ENCODE measurements at regions not wholly inside any gene's neighbourhood (a gene's known extent, or its start where the extent isn't known, plus 50 kb on each side); places are given as distances from the start of the nearest gene placed in this dataset.

DNA sequence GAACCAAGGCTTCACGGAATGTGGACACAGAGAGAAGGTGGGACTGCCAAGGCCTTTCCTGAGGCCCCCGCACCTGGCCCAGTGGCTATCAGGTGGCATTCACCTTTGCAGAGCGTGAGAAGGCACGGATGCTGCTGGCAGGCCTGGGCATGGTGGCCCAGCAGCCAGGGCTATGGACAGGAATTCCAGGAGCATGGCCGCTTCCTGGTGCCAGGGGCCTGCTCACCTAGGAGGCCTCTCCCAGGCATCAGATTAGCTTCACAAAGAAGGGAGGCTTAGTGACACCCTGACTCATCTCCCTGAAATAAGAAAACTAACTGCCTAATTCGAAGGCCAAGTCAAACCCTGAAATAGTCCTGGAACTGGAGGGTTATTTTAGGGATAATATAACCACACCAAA, 155.8 kb downstream of the TEX29 start:
- no peak for DNase-seq (ENCODE audit: low read depth)

- no peak for DNase-seq (ENCODE audit: low read depth)
Observed at GRCh38 chr13:111479412-111479811, 159.0 kb downstream of the TEX29 start.

DNA sequence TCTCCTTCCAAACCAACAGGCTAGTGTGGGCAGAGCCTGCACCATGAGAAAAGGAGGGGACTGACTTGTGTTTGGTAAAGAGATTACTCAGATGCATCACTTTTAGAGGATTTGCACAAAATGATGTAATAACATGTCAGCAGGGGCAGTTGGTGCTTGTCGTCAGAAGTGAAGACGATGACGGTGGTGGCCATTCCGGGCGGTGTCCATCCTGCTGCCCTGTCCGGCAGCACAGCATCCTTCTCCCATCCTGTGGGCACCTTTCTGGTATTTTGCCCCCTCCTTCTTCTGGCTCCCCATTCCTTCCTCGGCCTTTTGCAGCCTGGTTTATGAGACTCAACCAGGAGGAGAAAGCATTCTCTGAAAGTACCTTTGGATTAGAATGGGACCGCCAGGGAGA, 160.1 kb downstream of the TEX29 start:
- no peak for DNase-seq (ENCODE audit: low read depth)

GRCh38 chr13:111480976-111481375, 160.5 kb downstream of the TEX29 start:
- no peak for DNase-seq (ENCODE audit: low read depth)

- no peak for DNase-seq (ENCODE audit: low read depth)
Observed at GRCh38 chr13:111482126-111482525, 161.7 kb downstream of the TEX29 start.

- DNase-seq (ENCODE audit: low read depth), result no peak
Observed at GRCh38 chr13:111482806-111483620, 162.6 kb downstream of the TEX29 start.

DNA sequence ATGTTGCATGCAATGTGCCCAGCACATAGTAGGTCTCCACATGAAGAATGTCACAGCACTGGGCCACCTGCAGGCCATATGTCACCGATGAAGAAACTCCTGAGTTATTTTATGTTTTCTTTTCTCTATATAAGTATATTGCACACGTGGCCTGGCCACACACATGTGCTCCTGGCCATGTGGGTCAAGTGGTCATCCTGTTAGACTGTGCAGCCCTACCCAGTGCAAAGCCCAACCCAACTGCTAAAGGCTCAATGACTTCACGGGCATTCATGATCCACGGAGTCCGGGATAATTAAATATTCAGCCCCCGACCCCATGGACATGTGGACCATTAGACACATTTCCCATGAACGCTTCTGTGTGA, 163.2 kb downstream of the TEX29 start:
- DNase-seq (ENCODE audit: low read depth), result no peak

DNA sequence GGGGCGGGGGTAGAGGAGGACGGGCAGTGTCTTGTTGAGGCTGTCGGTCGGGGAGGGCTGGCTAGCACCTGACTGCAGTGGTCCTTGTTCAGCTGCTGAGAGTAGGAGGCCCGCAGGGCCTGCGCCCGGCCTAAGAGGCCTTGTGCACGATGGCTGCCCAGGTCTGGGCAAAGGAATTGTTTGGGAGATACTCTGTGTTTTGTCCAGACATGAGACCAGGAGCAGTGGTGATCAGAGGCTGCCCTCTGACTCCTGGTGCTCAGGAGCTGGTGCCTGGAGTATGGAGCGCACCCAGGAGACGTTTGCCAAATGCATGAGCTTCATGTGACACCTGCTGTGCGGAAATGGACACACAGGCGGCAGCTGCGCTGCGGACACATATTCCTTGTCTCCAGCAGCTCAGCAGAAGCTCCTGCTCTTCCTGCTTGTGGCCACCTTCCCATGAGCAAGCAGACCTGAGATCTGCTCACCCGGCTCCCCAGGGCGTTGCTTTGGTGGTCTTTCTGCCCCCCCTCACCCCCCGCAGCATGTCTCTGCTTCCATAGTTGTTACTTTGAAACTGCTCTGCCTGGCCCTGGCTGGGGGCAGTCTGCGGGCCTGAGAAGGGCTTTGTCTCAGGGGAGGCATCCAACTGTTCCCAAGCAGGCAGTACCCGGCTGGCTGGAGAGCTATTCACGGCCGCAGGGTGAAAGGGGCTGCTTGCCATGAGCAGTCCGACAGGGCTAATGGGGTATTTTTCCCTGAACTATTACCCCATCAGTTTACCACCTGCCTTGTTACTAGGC, 163.9 kb downstream of the TEX29 start:
- DNase-seq (ENCODE audit: low read depth), result no peak

GRCh38 chr13:111484959-111485358, 164.5 kb downstream of the TEX29 start:
- DNase-seq (ENCODE audit: low read depth), result no peak

DNA sequence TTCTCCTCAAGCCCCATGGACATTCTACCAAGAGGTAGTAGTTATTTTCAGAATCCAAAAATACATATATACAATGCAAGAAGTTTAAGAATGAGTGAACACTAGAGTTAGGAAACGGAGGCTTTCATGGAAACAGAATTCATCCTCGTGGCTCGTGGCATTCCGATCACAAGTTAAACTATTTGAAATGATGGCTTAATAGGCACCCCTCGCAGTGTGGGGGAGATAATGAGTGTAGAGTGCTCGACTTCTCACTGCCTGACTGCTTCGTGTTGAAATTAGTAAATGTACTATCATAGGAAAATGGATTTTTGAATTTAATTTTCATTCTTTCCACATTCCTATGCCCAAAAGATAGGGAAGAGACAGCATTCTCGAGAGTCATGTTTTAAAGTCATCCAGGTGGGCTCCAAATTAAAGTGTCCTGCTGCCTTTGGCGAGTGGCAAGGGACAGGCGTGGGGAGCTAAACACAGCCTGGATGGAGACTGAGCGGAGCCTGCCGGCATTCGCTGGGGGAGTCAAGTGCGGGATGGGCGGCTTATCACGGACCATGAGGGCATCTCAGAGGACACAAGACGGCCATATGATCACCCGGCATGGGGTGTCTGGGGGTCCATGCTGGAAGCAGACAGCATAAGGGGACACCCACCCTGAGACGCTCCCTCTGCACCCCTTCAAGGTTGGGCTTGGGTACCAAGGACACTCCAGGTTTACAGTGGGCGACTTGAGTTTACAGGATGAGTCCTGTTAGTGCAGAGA, 165.2 kb downstream of the TEX29 start:
- DNase-seq (ENCODE audit: low read depth), result no peak

- DNase-seq (ENCODE audit: low read depth), result no peak
Observed at GRCh38 chr13:111486331-111486730, 165.9 kb downstream of the TEX29 start.

- no peak for DNase-seq (ENCODE audit: low read depth)
Observed at GRCh38 chr13:111486801-111487200, 166.4 kb downstream of the TEX29 start.

GRCh38 chr13:111488486-111489132, 168.2 kb downstream of the TEX29 start:
- DNase-seq (ENCODE audit: low read depth), result no peak

DNA sequence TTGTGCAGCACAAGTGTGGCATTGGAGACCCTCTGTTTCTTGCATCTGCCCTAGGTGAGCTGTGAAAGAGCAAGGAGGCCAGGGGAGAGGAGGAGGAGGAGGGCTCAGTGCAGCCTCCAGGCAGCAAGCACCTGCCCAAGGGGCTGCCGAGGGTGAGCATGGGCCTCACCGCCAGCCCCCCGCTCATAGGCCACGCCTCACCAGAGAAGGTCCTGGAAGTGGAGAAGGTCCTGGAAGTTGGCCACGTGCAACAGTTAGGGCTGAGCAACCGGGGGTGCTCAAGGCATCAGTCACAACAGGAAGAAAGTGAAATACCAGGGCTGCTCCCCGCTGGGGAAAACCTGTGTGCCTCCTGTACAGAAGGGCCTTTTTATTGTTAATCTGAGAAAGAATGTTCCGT, 168.9 kb downstream of the TEX29 start:
- no peak for DNase-seq (ENCODE audit: low read depth)

GRCh38 chr13:111490611-111491010, 170.2 kb downstream of the TEX29 start:
- no peak for DNase-seq (ENCODE audit: low read depth)

GRCh38 chr13:111491021-111491420, 170.6 kb downstream of the TEX29 start:
- no peak for DNase-seq (ENCODE audit: low read depth)

DNA sequence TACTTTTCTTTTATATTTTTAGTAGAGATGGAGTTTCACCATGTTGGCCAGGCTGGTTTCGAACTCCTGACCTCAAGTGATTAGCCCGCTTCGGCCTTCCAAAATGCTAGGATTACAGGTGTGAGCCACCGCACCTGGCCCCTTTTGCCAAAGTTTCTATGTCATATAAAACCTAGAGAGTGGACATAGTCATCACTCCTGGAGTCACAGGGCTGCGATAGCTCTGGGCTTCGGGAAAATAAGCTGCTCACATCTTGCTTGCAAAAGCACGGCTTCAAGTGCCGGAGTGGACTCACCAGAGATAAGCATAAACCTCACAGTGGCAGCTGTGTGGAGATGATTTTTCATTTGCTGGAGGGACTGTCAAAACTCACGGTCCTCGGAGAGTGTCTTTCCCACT, 171.2 kb downstream of the TEX29 start:
- no peak for DNase-seq (ENCODE audit: low read depth)

DNA sequence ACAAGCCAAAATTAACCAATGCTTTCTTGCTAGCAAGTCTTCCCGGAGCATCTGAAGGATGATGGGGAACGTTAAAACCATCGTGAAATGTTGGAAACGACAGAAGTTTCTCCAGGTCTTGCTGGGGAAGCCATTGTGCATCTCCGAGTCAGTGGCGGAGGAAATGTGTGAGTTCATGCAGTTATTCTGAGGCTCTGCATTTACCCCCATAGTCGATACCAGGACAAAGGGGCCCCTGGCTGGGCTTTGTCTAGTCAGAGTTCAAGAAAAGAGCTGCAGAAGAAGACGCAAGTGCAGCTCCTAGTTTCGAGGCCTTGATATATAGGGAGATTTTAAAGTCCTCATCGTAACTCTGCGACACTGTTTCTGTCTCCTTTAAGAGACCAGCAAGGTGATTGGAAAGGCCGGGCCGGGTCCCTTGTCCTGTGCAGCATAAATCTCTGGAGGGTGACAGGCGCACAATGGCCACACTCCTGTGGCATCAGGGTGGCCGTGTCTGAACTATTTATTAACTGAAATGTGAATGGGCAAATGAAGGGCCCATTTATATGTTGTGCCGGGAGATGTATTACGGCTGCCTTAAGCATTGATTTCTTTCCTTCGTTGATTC, 172.0 kb downstream of the TEX29 start:
- DNase-seq (ENCODE audit: low read depth), result no peak

DNA sequence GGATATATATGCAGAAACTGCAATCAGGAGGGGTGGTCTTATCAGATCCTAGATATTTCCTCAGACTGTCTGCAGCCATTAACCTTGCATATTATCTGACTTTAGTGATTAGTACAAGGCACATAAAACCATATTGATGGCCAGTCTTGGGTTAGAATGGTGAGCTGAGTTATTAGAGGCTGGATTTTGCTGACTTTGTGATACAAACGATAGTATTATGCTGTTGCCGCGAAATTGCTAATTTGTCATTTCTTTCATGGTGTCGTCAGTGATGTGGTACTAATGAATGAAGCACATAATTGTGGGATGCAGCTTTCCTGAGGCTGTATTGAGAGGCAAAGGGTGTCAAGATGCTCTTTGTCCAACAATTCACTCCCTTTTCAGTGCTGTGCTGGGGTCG, 172.5 kb downstream of the TEX29 start:
- DNase-seq (ENCODE audit: low read depth), result no peak

- no peak for DNase-seq (ENCODE audit: low read depth)
Observed at GRCh38 chr13:111493468-111493867, 173.0 kb downstream of the TEX29 start.

GRCh38 chr13:111494641-111495040, 174.2 kb downstream of the TEX29 start:
- DNase-seq (ENCODE audit: low read depth), result no peak

All from renal cortical epithelial cell (primary cell).